HG03175 (cell line): ENCODE measurements at regions not wholly inside any gene's neighbourhood (a gene's known extent, or its start where the extent isn't known, plus 50 kb on each side); places are given as distances from the start of the nearest gene placed in this dataset.

Source experiments
- ATAC-seq: cut with Tn5 transposase; IDR thresholded peaks from one replicate; pipeline ENCODE4 v1.9.1; 2021; ENCODE audit warnings: mild to moderate bottlenecking, moderate library complexity; ENCODE audit not compliant: unreplicated experiment

GRCh38 chr5:33312571-33313549 lies 127.9 kb upstream of the TARS1 start:
- no peak for ATAC-seq

- ATAC-seq, result no peak
These were observed 125.6 kb upstream of the TARS1 start for GRCh38 chr5:33315189-33315588.

GRCh38 chr5:33316773-33317172 lies 124.0 kb upstream of the TARS1 start:
- ATAC-seq, result no peak

GRCh38 chr5:33317271-33317670 lies 123.5 kb upstream of the TARS1 start:
- no peak for ATAC-seq

GRCh38 chr5:33319151-33319550 lies 121.6 kb upstream of the TARS1 start:
- ATAC-seq, result no peak

DNA sequence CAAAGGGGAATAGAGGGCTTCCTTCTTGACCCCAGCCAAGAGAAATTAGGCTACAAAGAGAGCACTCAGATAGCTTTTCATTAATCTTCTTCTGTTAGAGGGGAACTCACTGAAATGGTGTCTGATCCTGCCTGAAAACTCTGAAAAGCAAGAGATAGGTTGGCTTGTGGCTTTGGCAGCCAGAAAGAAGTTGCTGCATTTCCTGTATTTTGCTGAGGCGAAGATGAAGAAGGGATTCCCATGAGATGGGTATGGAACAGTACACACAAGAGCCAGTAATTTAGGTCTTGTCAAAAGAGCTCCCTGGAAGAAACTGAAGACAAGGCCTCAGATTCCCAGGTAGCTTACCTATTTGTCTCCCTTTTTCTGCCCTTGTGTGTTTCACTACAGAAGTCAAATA lies 120.9 kb upstream of the TARS1 start:
- ATAC-seq, result no peak

- no peak for ATAC-seq
These were observed 119.7 kb upstream of the TARS1 start for GRCh38 chr5:33321026-33321425.

GRCh38 chr5:33322632-33323031 lies 118.1 kb upstream of the TARS1 start:
- ATAC-seq, result no peak

DNA sequence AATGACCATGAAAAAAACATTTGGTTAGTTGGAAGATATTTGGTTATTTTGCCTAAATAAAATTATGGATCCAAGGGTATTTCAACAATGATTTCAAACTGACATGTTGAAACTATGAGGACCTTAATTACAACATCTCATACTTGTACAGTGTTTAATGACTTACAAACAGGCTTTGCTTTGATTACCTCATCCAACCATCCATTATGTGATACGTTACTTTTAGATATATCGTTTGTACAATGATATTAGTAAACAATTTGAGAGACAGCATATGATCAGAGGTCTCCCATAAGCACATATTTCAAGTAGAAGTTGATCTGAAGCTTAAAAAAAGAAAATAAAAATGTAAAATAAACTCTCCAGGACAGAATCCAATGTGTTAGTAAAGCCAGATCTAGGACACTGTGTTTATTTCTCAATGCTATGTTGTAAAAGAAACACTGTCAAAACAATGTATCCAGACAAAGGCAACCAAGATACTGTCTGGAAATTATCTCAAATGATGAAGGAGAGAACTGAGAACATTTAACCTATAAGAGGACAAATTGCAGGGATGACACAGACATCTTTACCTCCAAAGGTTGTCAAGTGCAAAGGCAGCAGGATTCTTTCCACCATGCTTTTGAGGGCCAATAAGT lies 116.0 kb upstream of the TARS1 start:
- ATAC-seq, result no peak

DNA sequence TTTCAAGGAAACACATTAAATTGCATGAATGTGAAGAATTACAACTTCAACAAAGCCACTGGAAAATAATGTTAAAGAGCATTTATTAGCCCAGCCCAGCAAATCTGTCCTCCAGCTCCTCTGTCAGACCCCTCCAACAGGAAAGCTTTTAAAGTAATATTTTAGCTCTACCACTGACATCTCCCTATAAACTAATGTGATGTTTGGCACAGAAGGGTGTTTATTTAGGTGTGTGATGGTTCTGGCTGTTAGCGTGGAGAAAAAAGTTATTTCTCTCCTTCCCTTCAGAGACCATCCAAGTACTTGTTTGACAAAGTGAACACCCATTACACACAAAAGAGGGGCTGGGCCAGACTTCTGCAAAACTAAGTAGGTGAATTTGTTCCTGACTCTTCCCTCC lies 111.9 kb upstream of the TARS1 start:
- no peak for ATAC-seq

DNA sequence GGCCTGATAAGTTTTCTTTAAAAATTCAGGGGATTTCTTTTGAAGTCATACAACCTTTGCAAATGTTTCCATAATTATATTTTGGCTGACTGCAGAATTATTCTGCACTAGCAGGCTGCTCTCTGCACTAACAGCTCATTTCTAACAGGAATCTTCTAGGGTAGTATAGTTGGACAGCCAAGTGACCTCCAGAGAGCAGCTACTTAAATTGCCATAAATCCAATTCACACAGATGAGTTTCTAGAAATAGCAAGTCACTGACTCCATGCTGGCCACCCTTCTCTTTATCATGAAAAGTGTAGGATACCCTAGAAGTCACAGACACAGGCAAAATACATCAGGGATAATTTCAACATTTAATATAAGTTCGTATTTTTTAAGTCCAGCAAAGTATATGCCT lies 110.9 kb upstream of the TARS1 start:
- no peak for ATAC-seq

DNA sequence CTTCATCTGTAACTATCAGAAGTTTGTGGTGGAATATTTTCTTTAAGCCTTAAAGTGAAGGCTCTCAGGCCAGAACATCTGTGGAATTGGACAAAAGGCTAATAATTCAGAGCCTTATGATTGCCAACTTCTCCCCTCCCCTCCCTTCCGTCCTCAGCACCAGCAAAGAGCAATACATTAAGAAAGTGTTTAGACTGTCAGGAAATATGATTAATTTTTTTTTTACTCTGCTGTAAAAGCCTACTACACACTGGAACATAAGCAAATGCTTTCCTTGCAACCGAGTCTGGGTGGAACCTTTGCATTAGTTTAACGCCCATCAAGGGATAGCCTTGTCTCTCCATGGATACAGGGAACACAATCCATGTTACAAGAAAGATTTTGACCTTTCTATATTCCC lies 110.3 kb upstream of the TARS1 start:
- ATAC-seq, result no peak

GRCh38 chr5:33330992-33331391 lies 109.8 kb upstream of the TARS1 start:
- ATAC-seq, result no peak

- no peak for ATAC-seq
These were observed 108.0 kb upstream of the TARS1 start for GRCh38 chr5:33332804-33333203.

- ATAC-seq, result no peak
These were observed 105.9 kb upstream of the TARS1 start for GRCh38 chr5:33334829-33335228.

DNA sequence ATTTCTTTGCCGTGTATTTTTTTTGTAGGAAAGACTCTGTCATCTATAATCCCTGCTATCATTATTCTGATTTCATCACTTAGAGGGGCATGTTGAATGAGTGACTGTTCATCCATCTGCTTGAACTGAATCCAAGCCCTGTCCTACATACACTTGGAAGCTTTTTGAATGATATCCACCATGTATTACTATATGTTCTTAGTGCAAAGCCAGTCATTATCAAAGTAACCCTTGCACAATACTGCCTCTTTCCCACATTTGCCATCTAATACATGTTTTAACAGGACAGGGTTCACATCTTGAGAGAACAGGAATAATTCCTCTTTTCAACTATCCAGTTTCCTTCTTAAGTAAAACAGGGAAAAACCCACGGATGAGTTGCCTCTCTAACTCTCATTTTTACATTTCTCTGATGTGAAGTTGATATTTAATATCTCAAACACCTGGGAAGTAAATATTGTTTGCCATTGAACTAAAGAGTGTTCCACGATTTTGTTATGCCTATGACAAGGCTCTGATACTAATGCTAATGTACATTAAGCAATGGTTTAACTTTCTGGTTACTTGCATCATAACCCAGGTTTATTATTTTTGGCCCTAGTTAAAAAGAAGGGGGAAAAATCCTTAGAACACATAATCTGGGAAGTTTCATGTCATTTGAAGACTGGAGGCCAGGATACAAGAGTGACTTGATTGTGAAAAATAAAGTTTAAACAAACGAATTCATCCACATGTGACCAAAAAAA lies 103.7 kb upstream of the TARS1 start:
- no peak for ATAC-seq

GRCh38 chr5:33337637-33337992 lies 103.2 kb upstream of the TARS1 start:
- ATAC-seq, result no peak

- ATAC-seq, result no peak
These were observed 102.2 kb upstream of the TARS1 start for GRCh38 chr5:33338336-33339110.

DNA sequence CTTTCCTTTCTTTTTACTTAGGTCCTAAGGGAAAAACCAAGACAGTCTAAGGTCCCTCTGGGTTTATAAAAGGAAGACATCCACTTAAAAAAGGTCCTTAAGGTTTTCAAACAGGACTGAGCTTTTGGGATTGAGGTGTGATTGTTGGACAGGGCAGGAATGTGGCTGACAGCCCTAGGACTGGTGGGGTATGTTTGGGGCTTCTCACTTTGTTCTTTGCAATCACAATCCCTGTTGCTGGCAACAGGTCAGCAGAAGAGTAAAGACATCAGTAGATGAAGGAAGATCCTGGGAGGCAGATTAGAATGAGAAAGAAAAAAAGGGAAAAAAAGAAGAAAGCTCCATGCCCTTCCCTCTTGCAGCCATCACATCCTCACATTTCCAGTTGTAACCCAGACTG lies 101.4 kb upstream of the TARS1 start:
- ATAC-seq, result no peak

DNA sequence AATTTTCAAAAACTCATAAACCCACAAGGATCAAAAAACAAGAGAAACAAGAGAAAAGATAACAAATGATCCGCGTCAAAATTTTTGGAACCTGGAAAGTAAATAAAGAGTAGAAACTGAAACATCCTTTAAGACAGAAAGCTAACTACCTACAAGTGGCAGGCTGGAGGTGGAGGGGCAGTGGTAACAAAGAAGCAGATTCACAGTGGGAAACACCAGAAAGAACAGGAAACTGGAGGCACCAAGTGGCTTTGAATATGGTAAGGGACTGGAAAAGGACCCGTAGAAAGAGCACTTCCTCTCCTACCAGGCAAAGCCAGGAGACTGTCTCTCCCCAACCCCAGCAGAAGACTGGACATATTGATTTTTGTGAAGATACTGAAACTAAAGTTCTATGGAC lies 100.6 kb upstream of the TARS1 start:
- no peak for ATAC-seq

DNA sequence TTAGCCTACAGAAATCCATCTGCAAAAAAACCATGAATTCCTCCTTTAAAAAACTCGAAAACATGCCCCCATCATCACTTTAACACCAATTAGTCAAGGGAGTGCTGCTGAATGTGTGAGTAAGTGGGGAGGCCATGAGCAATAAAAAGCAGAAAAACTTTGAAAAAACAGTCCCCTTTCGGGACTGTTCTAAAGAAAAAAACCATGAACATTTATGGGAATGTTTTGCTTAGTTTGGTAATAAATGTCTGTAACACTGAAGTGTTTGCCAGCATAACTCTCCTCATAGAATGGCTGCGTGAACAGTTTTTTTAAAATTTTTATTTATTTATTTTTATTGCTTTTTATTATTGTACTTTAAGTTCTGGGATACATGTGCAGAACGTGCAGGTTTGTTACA lies 99.4 kb upstream of the TARS1 start:
- no peak for ATAC-seq
